Mesendoderm (in vitro differentiated cells): ENCODE measurements at regions not wholly inside any gene's neighbourhood (a gene's known extent, or its start where the extent isn't known, plus 50 kb on each side); places are given as distances from the start of the nearest gene placed in this dataset.

Experiments
- DNase-seq: peaks from one replicate; pipeline ENCODE4 v3.0.0; 2013
- H2AK5ac ChIP-seq: 2 replicates; pipeline ENCODE4 v1.6.1; 2013; ENCODE audit warnings: low read length, inconsistent platforms
- H2BK120ac ChIP-seq: 2 replicates; pipeline ENCODE4 v1.6.1; 2013; ENCODE audit warnings: low read depth, mild to moderate bottlenecking, low read length, moderate library complexity, mixed read lengths
- H2BK15ac ChIP-seq: replicated peaks from 2 replicates; pipeline ENCODE4 v1.6.1; 2013; ENCODE audit warnings: low read depth, mild to moderate bottlenecking, moderate library complexity
- H2BK5ac ChIP-seq: 2 replicates; pipeline ENCODE4 v1.6.1; 2013; ENCODE audit warnings: low read length, inconsistent platforms
- H3K18ac ChIP-seq: 2 replicates; pipeline ENCODE4 v1.6.1; 2013; ENCODE audit warnings: mild to moderate bottlenecking, low read length, mixed read lengths
- H3K23ac ChIP-seq: one replicate; pipeline ENCODE4 v1.6.1; 2013; ENCODE audit warnings: low read length
- H3K27ac ChIP-seq: 2 replicates; pipeline ENCODE4 v1.5.1; 2013; ENCODE audit warnings: low read depth, mild to moderate bottlenecking, inconsistent platforms, low read length, moderate library complexity
- H3K27me3 ChIP-seq: 2 replicates; pipeline ENCODE4 v1.6.1; 2013; ENCODE audit warnings: low read length, control low read depth, mild to moderate bottlenecking, inconsistent platforms; ENCODE audit not compliant: insufficient read depth, poor library complexity
- H3K36me3 ChIP-seq: 2 replicates; pipeline ENCODE4 v1.6.1; 2013; ENCODE audit warnings: low read length, inconsistent platforms; ENCODE audit not compliant: control insufficient read depth, insufficient read depth
- H3K4ac ChIP-seq: one replicate; pipeline ENCODE4 v1.6.1; 2013; ENCODE audit warnings: low read depth, mild to moderate bottlenecking, low read length, moderate library complexity
- H3K4me1 ChIP-seq: 2 replicates; pipeline ENCODE4 v1.6.1; 2013; ENCODE audit warnings: low read depth, low read length, inconsistent platforms; ENCODE audit not compliant: control insufficient read depth
- H3K4me2 ChIP-seq: 2 replicates; pipeline ENCODE4 v1.6.1; 2013; ENCODE audit warnings: low read length
- H3K4me3 ChIP-seq: 2 replicates; pipeline ENCODE4 v1.5.1; 2013; ENCODE audit warnings: mild to moderate bottlenecking, low read length
- H3K56ac ChIP-seq: one replicate; pipeline ENCODE4 v1.6.1; 2013; ENCODE audit warnings: low read length
- H3K79me1 ChIP-seq: 2 replicates; pipeline ENCODE4 v1.6.1; 2013; ENCODE audit warnings: low read length, inconsistent platforms
- H3K79me2 ChIP-seq: 2 replicates; pipeline ENCODE4 v1.6.1; 2013; ENCODE audit warnings: mild to moderate bottlenecking, low read length; ENCODE audit not compliant: control insufficient read depth, insufficient read depth
- H3K9ac ChIP-seq: 2 replicates; pipeline ENCODE4 v1.6.1; 2013; ENCODE audit warnings: low read length, inconsistent platforms
- H4K5ac ChIP-seq: one replicate; pipeline ENCODE4 v1.6.1; 2013; ENCODE audit warnings: low read length
- H4K8ac ChIP-seq: one replicate; pipeline ENCODE4 v1.6.1; 2013; ENCODE audit warnings: low read depth, mild to moderate bottlenecking, control low read depth, low read length, moderate library complexity
- WGBS: extraction: QIAGEN DNeasy Blood & Tissue Kit; methylation state at CpG from one replicate; pipeline ENCODE4 v1.1.7; 2013; ENCODE audit warnings: low lambda C conversion rate, missing lambda C conversion rate; ENCODE audit not compliant: insufficient coverage; ENCODE audit errors: extremely low coverage; 5-methylcytosine and 5-hydroxymethylcytosine counted together

DNA sequence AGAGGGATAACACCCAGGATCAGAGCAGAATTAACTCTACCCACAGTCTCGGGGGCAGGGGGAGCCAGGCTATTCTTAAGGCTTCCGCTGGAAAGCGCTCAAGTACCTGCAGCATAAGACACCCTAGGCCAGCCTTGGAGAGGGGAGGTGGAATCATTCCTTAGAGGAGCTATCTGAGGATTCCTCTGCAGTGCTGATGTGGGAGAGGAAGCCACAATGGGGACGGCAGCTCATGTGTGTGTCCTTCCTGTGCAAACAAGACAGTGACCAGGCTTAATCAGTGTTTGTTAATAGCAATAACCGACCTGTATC, 382.2 kb upstream of the CADM1 start:
- H3K4me1 ChIP-seq: no peaks in the 10 kb centered on the region
- H3K4ac ChIP-seq: no peak overlapping the region
- H3K4me2 ChIP-seq: no peak overlapping the region
- no peak overlapping the region for H2BK5ac ChIP-seq
- H3K79me2 ChIP-seq: no peaks in the 10 kb centered on the region
- peak; percentile 28 for DNase-seq
- H4K5ac ChIP-seq: no peak overlapping the region
- WGBS: no CpG with 5 or more reads among the region's 5 CpGs
- no peak overlapping the region for H3K4me3 ChIP-seq
- no peak overlapping the region for H2AK5ac ChIP-seq
- no peaks in the 10 kb centered on the region for H3K79me1 ChIP-seq
- H3K9ac ChIP-seq: no peak overlapping the region
- no peaks in the 10 kb centered on the region for H3K36me3 ChIP-seq
- no peak overlapping the region for H3K23ac ChIP-seq
- H4K8ac ChIP-seq: no peak overlapping the region
- H3K18ac ChIP-seq: no peak overlapping the region
- no peak overlapping the region for H2BK15ac ChIP-seq
- H3K27ac ChIP-seq: no peak overlapping the region
- no peak overlapping the region for H2BK120ac ChIP-seq
- no peak overlapping the region for H3K56ac ChIP-seq
- H3K27me3 ChIP-seq: no peaks in the 10 kb centered on the region

DNA sequence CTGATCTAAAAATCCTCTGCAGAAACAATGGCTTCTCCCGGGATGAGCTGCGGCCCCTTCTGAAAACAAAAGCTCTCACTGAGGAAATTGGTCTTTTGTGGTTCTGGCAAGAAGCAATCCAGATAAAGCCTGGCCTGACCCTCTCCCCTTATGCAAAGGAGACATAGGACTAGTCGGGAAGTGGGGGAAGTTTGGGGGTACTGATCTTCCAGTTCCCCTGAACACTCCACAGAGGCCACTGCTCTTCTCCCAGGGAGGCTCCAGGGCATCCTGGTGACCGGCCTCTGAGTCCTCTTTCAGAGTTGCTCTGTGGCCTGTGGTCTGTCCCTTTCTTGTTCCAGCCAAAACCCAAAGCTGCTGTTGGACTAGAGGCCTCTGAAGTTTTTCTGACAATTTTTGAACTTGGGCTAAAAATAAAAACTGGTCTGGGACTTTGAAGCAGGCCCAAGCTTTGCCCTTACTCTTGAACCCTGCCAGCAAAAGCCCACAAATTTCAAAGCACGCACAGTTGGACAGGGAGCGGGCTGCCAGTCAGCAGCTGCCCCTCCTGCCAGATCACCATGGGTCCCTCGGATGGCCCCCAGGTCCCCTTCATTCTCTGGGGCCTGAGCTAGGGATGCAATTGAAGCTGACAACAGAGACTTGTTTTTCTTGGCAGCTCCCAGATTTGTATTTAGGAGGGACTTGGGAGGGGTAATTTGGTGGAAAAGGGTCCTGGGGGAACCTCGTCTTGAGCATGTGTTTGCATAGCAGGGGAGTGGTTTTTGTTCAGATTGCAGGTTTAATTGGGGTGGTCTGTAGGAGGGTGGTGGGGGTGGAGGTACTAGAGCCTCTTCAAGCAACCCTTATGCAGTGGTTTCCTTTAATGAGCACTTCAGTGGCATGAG, 381.6 kb upstream of the CADM1 start:
- H3K79me2 ChIP-seq: no peaks in the 10 kb centered on the region
- H3K4me1 ChIP-seq: no peaks in the 10 kb centered on the region
- H3K4ac ChIP-seq: no peak overlapping the region
- H3K27me3 ChIP-seq: no peaks in the 10 kb centered on the region
- no peak for DNase-seq
- no peak overlapping the region for H2BK5ac ChIP-seq
- no peaks in the 10 kb centered on the region for H3K36me3 ChIP-seq
- no peak overlapping the region for H3K23ac ChIP-seq
- H2AK5ac ChIP-seq: no peak overlapping the region
- no peak overlapping the region for H4K5ac ChIP-seq
- no peaks in the 10 kb centered on the region for H3K79me1 ChIP-seq
- H3K27ac ChIP-seq: no peak overlapping the region
- no peak overlapping the region for H3K4me3 ChIP-seq
- H2BK120ac ChIP-seq: no peak overlapping the region
- no peak overlapping the region for H3K4me2 ChIP-seq
- WGBS: no CpG with 5 or more reads among the region's 8 CpGs
- no peak overlapping the region for H2BK15ac ChIP-seq
- H3K56ac ChIP-seq: no peak overlapping the region
- no peak overlapping the region for H3K18ac ChIP-seq
- no peak overlapping the region for H4K8ac ChIP-seq
- no peak overlapping the region for H3K9ac ChIP-seq

DNA sequence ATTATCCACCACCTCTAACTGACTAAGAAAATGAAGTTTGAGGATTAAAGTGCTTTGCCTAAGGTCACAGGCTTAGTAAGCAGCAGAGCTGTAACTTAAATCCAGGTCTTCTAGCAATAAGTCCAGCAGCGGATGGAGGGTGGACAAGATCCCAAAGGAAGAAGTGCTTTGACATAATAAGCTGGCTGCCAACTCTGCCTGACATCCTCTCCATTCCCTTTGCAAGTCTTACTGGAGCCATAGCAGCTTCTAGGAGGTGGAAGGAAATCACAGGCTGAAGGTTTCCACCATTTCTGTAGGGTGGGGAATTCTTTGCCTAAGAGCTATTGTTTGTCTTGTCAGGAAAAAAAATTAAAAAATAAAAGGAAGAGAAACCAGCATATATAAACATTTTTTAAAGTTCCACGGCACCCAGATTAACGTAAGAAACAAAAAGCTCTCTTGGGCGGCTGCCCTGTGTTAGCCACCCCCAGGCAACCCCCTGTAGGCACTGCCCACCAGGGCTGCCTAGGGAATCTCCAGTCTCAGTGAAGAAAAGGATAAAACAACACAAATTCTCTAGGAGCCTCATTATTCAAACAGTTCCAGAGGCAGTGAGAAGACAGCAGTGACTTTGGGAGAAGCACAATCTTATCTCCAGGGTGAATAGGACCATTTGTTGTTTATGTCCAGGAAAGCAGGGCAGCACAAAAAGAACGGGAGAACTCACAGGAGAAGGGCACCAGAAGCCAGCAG, 380.8 kb upstream of the CADM1 start:
- no peak overlapping the region for H2AK5ac ChIP-seq
- H3K9ac ChIP-seq: no peak overlapping the region
- H2BK15ac ChIP-seq: no peak overlapping the region
- H3K27me3 ChIP-seq: no peaks in the 10 kb centered on the region
- H3K4me2 ChIP-seq: no peak overlapping the region
- no peaks in the 10 kb centered on the region for H3K4me1 ChIP-seq
- H3K4ac ChIP-seq: no peak overlapping the region
- no peak overlapping the region for H3K18ac ChIP-seq
- no peak overlapping the region for H4K5ac ChIP-seq
- WGBS: no CpG with 5 or more reads among the region's 5 CpGs
- no peaks in the 10 kb centered on the region for H3K79me2 ChIP-seq
- no peaks in the 10 kb centered on the region for H3K36me3 ChIP-seq
- no peaks in the 10 kb centered on the region for H3K79me1 ChIP-seq
- H2BK120ac ChIP-seq: no peak overlapping the region
- H3K4me3 ChIP-seq: no peak overlapping the region
- no peak overlapping the region for H2BK5ac ChIP-seq
- no peak overlapping the region for H3K56ac ChIP-seq
- no peak overlapping the region for H4K8ac ChIP-seq
- peak; percentile 42 for DNase-seq
- H3K23ac ChIP-seq: no peak overlapping the region
- H3K27ac ChIP-seq: no peak overlapping the region

GRCh38 chr11:115874843-115875242, 370.6 kb upstream of the CADM1 start:
- no peak overlapping the region for H3K18ac ChIP-seq
- no peak overlapping the region for H2BK120ac ChIP-seq
- H3K79me1 ChIP-seq: no peaks in the 10 kb centered on the region
- no peak overlapping the region for H3K27ac ChIP-seq
- H3K4me2 ChIP-seq: no peak overlapping the region
- no peak overlapping the region for H3K4me3 ChIP-seq
- no peak overlapping the region for H4K5ac ChIP-seq
- H3K9ac ChIP-seq: no peak overlapping the region
- no peak overlapping the region for H3K56ac ChIP-seq
- no peaks in the 10 kb centered on the region for H3K27me3 ChIP-seq
- H3K23ac ChIP-seq: no peak overlapping the region
- no peak overlapping the region for H4K8ac ChIP-seq
- no peaks in the 10 kb centered on the region for H3K36me3 ChIP-seq
- WGBS: no CpG with 5 or more reads among the region's 4 CpGs
- H2AK5ac ChIP-seq: no peak overlapping the region
- H3K4me1 ChIP-seq: no peaks in the 10 kb centered on the region
- DNase-seq: no peak
- no peak overlapping the region for H2BK5ac ChIP-seq
- no peak overlapping the region for H3K4ac ChIP-seq
- H3K79me2 ChIP-seq: no peaks in the 10 kb centered on the region
- H2BK15ac ChIP-seq: no peak overlapping the region

GRCh38 chr11:115873813-115874212, 369.6 kb upstream of the CADM1 start:
- Histone ChIP-seq H3K36me3 (no peaks in the 10 kb centered on the region), H3K23ac (no peak overlapping the region), H3K9ac (no peak overlapping the region), H3K4me3 (no peak overlapping the region), H4K8ac (no peak overlapping the region), H3K4me1 (no peaks in the 10 kb centered on the region), H3K4me2 (no peak overlapping the region), H2AK5ac (no peak overlapping the region), H3K4ac (no peak overlapping the region), H3K27me3 (no peaks in the 10 kb centered on the region), H4K5ac (no peak overlapping the region), H3K79me1 (no peaks in the 10 kb centered on the region), H3K56ac (no peak overlapping the region), H2BK5ac (no peak overlapping the region), H2BK15ac (no peak overlapping the region), H3K18ac (no peak overlapping the region), H3K27ac (no peak overlapping the region), H3K79me2 (no peaks in the 10 kb centered on the region), H2BK120ac (no peak overlapping the region)
- no peak for DNase-seq
- 100% methylated on average over 1 of the region's 5 CpGs for WGBS
